SK-N-SH treated with all-trans-retinoic acid at 6 μM for 48 hours (cell line): ENCODE measurements at regions not wholly inside any gene's neighbourhood (a gene's known extent, or its start where the extent isn't known, plus 50 kb on each side); places are given as distances from the start of the nearest gene placed in this dataset.

Experiments used
- BACH2 ChIP-seq: fragments of 250-450 bp; sonication (Bioruptor Pico); IDR thresholded peaks from 2 replicates; pipeline ENCODE4 v1.9.0; 2021; ENCODE audit warnings: mild to moderate bottlenecking, borderline replicate concordance
- CSRNP3 ChIP-seq: fragments of 250-450 bp; sonication (Bioruptor Pico); IDR thresholded peaks from 2 replicates; pipeline ENCODE4 v1.5.1; 2021; ENCODE audit warnings: mild to moderate bottlenecking, moderate library complexity
- ESRRG ChIP-seq: fragments of 250-450 bp; sonication (Bioruptor Pico); IDR thresholded peaks from 2 replicates; pipeline ENCODE4 v1.6.1; 2021; ENCODE audit warnings: mild to moderate bottlenecking
- PPARA ChIP-seq: fragments of 250-450 bp; sonication (Bioruptor Pico); IDR thresholded peaks from 2 replicates; pipeline ENCODE4 v1.5.0; 2020; ENCODE audit warnings: mild to moderate bottlenecking, borderline replicate concordance
- RARB ChIP-seq: fragments of 250-450 bp; sonication (Bioruptor Pico); IDR thresholded peaks from 2 replicates; pipeline ENCODE4 v1.8.0; 2021; ENCODE audit warnings: mild to moderate bottlenecking, moderate library complexity
- SNAI2 ChIP-seq: fragments of 250-450 bp; sonication (Bioruptor Pico); IDR thresholded peaks from 2 replicates; pipeline ENCODE4 v1.5.0; 2020; ENCODE audit warnings: mild to moderate bottlenecking, moderate library complexity
- ZNF565 ChIP-seq: fragments of 450-650 bp; formaldehyde crosslinking; conservative IDR thresholded peaks from 2 replicates; pipeline ENCODE4 v1.5.0; 2020; ENCODE audit warnings: low read depth, mild to moderate bottlenecking, moderate library complexity
- ZNF8 ChIP-seq: fragments of 450-650 bp; formaldehyde crosslinking; IDR thresholded peaks from 2 replicates; pipeline ENCODE4 v1.5.0; 2020; ENCODE audit warnings: mild to moderate bottlenecking, moderate library complexity

- TF ChIP-seq RARB (CRISPR knock-in tag) (no peak), PPARA (no peak), ZNF565 (CRISPR knock-in tag) (no peak), CSRNP3 (no peak), ZNF8 (no peak; the same call in 1 of the 2 replicates), SNAI2 (CRISPR knock-in tag) (peak; percentile 96), BACH2 (no peak), ESRRG (CRISPR knock-in tag) (no peak)
These were observed 102.4 kb downstream of the TRIB2 start for GRCh38 chr2:12819103-12819475.
